ENCODE measurements at regions not wholly inside any gene's neighbourhood (a gene's known extent, or its start where the extent isn't known, plus 50 kb on each side); places are given as distances from the start of the nearest gene placed in this dataset.

DNA sequence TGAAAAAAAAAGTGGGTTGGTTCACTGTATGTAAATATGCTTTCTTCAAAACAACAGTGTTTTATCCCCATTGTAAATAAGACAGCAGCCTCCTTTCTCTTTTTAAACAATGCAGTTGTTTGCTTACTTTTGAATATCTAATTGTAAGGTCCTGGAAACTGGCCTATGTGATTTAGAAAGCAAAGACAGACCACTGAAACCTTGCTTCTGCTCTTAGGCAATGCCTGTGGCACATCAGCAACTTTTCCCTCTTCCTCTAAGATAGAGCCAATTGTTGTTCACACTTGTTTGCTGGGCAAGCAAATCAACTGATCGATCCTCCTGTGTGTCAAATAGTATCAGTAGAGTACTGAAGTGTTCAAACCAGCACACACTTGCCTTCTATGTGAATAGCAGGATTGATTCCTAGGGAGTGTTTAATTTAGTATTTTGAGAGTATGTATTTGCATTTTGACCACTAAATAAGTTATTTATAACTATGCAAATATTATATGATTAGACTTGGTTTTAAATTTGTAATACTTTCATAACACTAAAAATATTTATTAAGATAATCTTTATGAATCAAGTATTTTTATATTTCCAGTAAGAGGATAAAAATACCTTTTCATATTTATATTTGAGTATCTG is 55.4 kb upstream of the GRPR start:
- H3K36me3 ChIP-seq (ENCODE audit: control insufficient read depth, insufficient read depth, low read length): no peaks in the 10 kb centered on the region
- H3K9me3 ChIP-seq (ENCODE audit: control insufficient read depth, insufficient read depth, low read length): no peaks in the 10 kb centered on the region
- intact Hi-C loops (cut with micrococcal nuclease): no loop called here
- no peaks in the 10 kb centered on the region for H3K27me3 ChIP-seq (ENCODE audit: control insufficient read depth, insufficient read depth, low read length)
- Mint-ChIP-seq H3K9me3 (peaks cover 0 to 2% of the 10 kb centered on the region in 2 donors), H3K36me3 (no peaks in the 10 kb centered on the region), H3K27me3 (ENCODE audit: low read depth in 2 of 2) (peaks cover 0 to 31% of the 10 kb centered on the region in 2 donors), H3K27ac (no peak overlapping the region), H3K4me1 (no peaks in the 10 kb centered on the region), H3K4me3 (no peak overlapping the region)
- TF ChIP-seq, protein P1, sequence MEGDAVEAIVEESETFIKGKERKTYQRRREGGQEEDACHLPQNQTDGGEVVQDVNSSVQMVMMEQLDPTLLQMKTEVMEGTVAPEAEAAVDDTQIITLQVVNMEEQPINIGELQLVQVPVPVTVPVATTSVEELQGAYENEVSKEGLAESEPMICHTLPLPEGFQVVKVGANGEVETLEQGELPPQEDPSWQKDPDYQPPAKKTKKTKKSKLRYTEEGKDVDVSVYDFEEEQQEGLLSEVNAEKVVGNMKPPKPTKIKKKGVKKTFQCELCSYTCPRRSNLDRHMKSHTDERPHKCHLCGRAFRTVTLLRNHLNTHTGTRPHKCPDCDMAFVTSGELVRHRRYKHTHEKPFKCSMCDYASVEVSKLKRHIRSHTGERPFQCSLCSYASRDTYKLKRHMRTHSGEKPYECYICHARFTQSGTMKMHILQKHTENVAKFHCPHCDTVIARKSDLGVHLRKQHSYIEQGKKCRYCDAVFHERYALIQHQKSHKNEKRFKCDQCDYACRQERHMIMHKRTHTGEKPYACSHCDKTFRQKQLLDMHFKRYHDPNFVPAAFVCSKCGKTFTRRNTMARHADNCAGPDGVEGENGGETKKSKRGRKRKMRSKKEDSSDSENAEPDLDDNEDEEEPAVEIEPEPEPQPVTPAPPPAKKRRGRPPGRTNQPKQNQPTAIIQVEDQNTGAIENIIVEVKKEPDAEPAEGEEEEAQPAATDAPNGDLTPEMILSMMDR (IDR thresholded peaks at IDR 0.05): no peak
- no peak overlapping the region for H3K4me3 ChIP-seq (ENCODE audit: low read length)
- ATAC-seq (no peak), DNase-seq (no peak)
- H3K27ac ChIP-seq (ENCODE audit: low read length): no peak overlapping the region
- H3K4me1 ChIP-seq (ENCODE audit: control insufficient read depth, insufficient read depth, low read length): no peaks in the 10 kb centered on the region
- WGBS (ENCODE audit: insufficient coverage): 86% methylated on average over 1 of the region's 1 CpG

DNA sequence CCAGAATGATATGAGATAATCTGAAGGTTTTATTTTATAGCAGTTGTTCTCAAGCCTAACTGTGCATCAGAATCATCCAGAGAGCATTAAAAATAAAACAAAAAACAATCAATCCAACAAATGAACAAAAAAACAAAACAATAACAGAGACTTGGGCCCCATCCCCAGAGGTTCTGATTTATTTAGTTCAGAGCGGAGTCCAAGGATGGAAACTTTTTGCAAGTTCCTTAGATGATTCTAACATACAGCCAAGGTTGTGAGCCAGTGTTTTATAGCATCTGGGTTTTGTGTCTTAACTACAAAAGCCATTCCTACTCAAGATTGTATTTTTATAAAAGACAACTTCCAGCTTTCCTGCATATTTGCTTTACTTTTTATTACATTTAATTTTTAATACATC is 59.4 kb upstream of the GRPR start:
- Histone ChIP-seq H3K27me3 (ENCODE audit: control insufficient read depth, insufficient read depth, low read length) (no peaks in the 10 kb centered on the region), H3K27ac (ENCODE audit: low read length) (no peak overlapping the region), H3K9me3 (ENCODE audit: control insufficient read depth, insufficient read depth, low read length) (no peaks in the 10 kb centered on the region), H3K4me3 (ENCODE audit: low read length) (no peak overlapping the region), H3K36me3 (ENCODE audit: control insufficient read depth, insufficient read depth, low read length) (no peaks in the 10 kb centered on the region), H3K4me1 (ENCODE audit: control insufficient read depth, insufficient read depth, low read length) (no peaks in the 10 kb centered on the region)
- ATAC-seq (no peak), DNase-seq (no peak)
- H3K27me3 Mint-ChIP-seq (ENCODE audit: low read depth in 2 of 2): peaks cover 0 to 8% of the 10 kb centered on the region in 2 donors
- H3K36me3 Mint-ChIP-seq: no peaks in the 10 kb centered on the region
- no peak overlapping the region for H3K4me3 Mint-ChIP-seq
- H3K4me1 Mint-ChIP-seq: no peaks in the 10 kb centered on the region
- WGBS (ENCODE audit: insufficient coverage): no CpG with 5 or more reads among the region's 1 CpG
- intact Hi-C loops (cut with micrococcal nuclease): no loop called here
- no peaks in the 10 kb centered on the region for H3K9me3 Mint-ChIP-seq
- no peak overlapping the region for H3K27ac Mint-ChIP-seq
- TF ChIP-seq, protein P1 (IDR thresholded peaks at IDR 0.05): no peak

DNA sequence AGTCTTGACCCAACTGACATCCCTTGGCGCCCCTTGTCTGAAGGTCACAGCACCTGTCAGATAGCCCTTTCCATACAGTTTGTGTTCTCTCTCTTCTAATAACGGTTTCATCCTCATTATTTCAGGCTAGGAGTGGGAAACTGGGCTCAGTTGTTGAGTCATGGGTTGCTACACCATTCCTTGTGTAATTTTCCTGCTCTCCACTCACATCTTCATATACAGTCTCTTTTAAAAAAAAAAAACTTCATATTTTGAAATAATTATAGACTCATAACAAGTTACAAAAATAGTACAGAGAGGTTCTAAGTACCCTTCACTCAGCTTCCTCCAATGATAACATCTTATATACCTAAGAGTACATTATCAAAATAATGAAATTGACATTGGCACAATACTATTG is 60.2 kb upstream of the GRPR start:
- intact Hi-C loops (cut with micrococcal nuclease): no loop called here
- H3K36me3 ChIP-seq (ENCODE audit: control insufficient read depth, insufficient read depth, low read length): no peaks in the 10 kb centered on the region
- no peak for DNase-seq
- Mint-ChIP-seq H3K4me3 (no peak overlapping the region), H3K4me1 (no peaks in the 10 kb centered on the region), H3K36me3 (no peaks in the 10 kb centered on the region), H3K27ac (no peak overlapping the region), H3K27me3 (ENCODE audit: low read depth in 2 of 2) (peaks cover 0 to 14% of the 10 kb centered on the region in 2 donors), H3K9me3 (no peaks in the 10 kb centered on the region)
- no peaks in the 10 kb centered on the region for H3K27me3 ChIP-seq (ENCODE audit: control insufficient read depth, insufficient read depth, low read length)
- no CpG with 5 or more reads among the region's 2 CpGs for WGBS (ENCODE audit: insufficient coverage)
- H3K9me3 ChIP-seq (ENCODE audit: control insufficient read depth, insufficient read depth, low read length): no peaks in the 10 kb centered on the region
- H3K4me3 ChIP-seq (ENCODE audit: low read length): no peak overlapping the region
- no peak overlapping the region for H3K27ac ChIP-seq (ENCODE audit: low read length)
- TF ChIP-seq, protein P1 (IDR thresholded peaks at IDR 0.05): no peak
- H3K4me1 ChIP-seq (ENCODE audit: control insufficient read depth, insufficient read depth, low read length): no peaks in the 10 kb centered on the region
- no peak for ATAC-seq

DNA sequence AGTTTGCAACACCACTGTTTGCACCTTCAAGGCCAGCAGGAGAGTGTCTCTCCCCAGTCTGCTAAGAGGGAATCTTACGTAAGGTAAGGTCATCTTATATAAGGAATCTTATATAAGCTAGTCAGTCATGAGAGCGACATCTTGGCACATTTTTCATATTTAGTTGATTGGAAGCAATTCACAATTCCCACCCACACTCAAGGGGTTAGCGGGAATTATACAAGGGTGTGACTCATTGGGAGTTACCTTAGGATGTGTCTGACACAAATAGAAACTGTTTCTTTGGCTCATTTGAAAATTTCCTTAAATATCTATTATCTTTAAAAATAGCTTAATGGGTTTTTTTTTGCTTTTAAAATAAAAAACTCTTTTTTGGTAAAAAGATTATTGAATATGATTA is 62.1 kb upstream of the GRPR start:
- no peaks in the 10 kb centered on the region for H3K36me3 Mint-ChIP-seq
- intact Hi-C loops (cut with micrococcal nuclease): no loop called here
- no peaks in the 10 kb centered on the region for H3K9me3 Mint-ChIP-seq
- ATAC-seq (no peak), DNase-seq (no peak)
- Histone ChIP-seq H3K27me3 (ENCODE audit: control insufficient read depth, insufficient read depth, low read length) (no peaks in the 10 kb centered on the region), H3K4me3 (ENCODE audit: low read length) (no peak overlapping the region), H3K27ac (ENCODE audit: low read length) (no peak overlapping the region), H3K4me1 (ENCODE audit: control insufficient read depth, insufficient read depth, low read length) (no peaks in the 10 kb centered on the region), H3K9me3 (ENCODE audit: control insufficient read depth, insufficient read depth, low read length) (no peaks in the 10 kb centered on the region), H3K36me3 (ENCODE audit: control insufficient read depth, insufficient read depth, low read length) (no peaks in the 10 kb centered on the region)
- TF ChIP-seq, protein P1 (IDR thresholded peaks at IDR 0.05): no peak
- H3K4me1 Mint-ChIP-seq: no peaks in the 10 kb centered on the region
- H3K27ac Mint-ChIP-seq: no peak overlapping the region
- no peak overlapping the region for H3K4me3 Mint-ChIP-seq
- peaks cover 0 to 8% of the 10 kb centered on the region in 2 donors for H3K27me3 Mint-ChIP-seq (ENCODE audit: low read depth in 2 of 2)
- WGBS (ENCODE audit: insufficient coverage): no CpG with 5 or more reads among the region's 3 CpGs

Data from natural killer cell (primary cell).